ENCODE measurements at regions not wholly inside any gene's neighbourhood (a gene's known extent, or its start where the extent isn't known, plus 50 kb on each side); places are given as distances from the start of the nearest gene placed in this dataset.

DNA sequence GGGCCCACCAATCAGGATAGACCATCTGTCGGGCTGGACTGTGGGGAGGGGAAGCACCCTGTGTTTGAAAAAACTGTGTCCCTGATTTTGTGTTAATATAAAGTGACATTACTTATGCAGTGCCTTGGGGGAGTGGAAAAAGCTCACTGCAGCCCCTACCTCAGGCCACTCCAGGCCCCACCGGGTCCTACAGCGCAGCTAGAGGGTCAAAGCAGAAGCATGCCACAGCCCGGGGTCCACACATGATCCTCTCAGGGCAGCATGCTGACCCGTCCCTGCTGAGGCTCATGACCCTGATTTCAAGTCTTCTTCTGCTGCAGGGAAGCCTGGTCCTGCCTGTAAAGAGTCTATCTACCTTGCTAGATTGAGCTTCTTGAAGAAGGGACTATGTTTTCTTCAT is 133.0 kb upstream of the PLCB4 start:
- no peaks in the 10 kb centered on the region for H3K9me3 ChIP-seq (ENCODE audit: control insufficient read depth in 2 of 2, low read length in 2 of 2)
- no peaks in the 10 kb centered on the region for H3K36me3 ChIP-seq (ENCODE audit: control insufficient read depth in 2 of 2, insufficient read depth in 2 of 2, low read length in 2 of 2)

DNA sequence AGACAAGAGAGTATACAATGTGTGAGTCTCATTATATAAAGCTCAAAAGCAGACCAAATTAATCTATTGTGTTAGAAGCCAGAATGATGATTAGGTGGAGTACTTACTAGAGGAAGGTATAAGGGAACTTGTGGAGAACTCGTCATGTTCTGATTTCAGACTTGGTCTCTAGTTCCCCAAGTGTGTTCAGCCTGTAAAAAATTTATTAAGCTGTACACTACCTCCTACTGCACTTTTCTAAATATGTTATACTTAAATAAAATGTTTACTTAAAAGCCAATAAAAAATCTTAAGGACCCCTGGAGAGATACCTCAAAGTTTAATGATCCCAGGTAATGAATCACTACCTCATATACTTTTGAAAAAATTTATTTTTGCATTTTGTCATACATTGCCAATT is 130.4 kb upstream of the PLCB4 start:
- no peaks in the 10 kb centered on the region for H3K36me3 ChIP-seq (ENCODE audit: control insufficient read depth in 2 of 2, insufficient read depth in 2 of 2, low read length in 2 of 2)
- no peaks in the 10 kb centered on the region for H3K4me1 ChIP-seq (ENCODE audit: control insufficient read depth in 2 of 2, insufficient read depth in 2 of 2, low read length in 2 of 2)
- H3K4me3 ChIP-seq (ENCODE audit: low read length in 2 of 2), result no peak overlapping the region
- no peak overlapping the region for H3K9ac ChIP-seq (ENCODE audit: low read depth in 1 of 2, low read length in 2 of 2)
- no peaks in the 10 kb centered on the region for H3K27me3 ChIP-seq (ENCODE audit: control insufficient read depth in 2 of 2, insufficient read depth in 2 of 2, low read length in 2 of 2)
- no peak overlapping the region for H3K27ac ChIP-seq (ENCODE audit: low read depth in 2 of 2, low read length in 2 of 2)
- H3K9me3 ChIP-seq (ENCODE audit: control insufficient read depth in 2 of 2, low read length in 2 of 2), result no peaks in the 10 kb centered on the region

More for the DNA sequence above, 133.0 kb upstream of the PLCB4 start:
- H3K27me3 ChIP-seq (ENCODE audit: control insufficient read depth in 2 of 2, insufficient read depth in 2 of 2, low read length in 2 of 2), result no peaks in the 10 kb centered on the region
- no peak overlapping the region for H3K9ac ChIP-seq (ENCODE audit: low read depth in 1 of 2, low read length in 2 of 2)
- H3K4me3 ChIP-seq (ENCODE audit: low read length in 2 of 2), result no peak overlapping the region
- H3K27ac ChIP-seq (ENCODE audit: low read depth in 2 of 2, low read length in 2 of 2), result no peak overlapping the region
- no peaks in the 10 kb centered on the region for H3K4me1 ChIP-seq (ENCODE audit: control insufficient read depth in 2 of 2, insufficient read depth in 2 of 2, low read length in 2 of 2)

DNA sequence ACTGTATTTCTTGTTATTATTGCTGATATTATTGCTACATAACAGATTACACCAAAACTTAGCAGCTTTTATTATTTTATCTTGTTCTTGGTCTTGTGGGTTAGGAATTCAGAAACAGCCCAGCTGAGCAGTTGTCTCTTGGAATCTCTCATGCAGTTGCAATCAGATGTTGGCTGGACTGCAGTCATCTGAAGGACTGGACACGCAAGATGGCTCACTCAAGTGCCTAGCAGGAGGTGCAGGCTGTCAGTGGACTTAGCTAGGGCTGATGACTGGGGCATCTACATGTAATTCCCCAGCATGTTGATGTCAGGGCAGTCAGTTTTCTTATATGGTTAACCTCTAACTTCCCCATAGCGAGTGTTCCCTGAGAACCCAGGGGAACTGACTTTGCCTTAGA is 128.6 kb upstream of the PLCB4 start:
- Histone ChIP-seq H3K9ac (ENCODE audit: low read depth in 1 of 2, low read length in 2 of 2) (no peak overlapping the region), H3K9me3 (ENCODE audit: control insufficient read depth in 2 of 2, low read length in 2 of 2) (no peaks in the 10 kb centered on the region), H3K4me1 (ENCODE audit: control insufficient read depth in 2 of 2, insufficient read depth in 2 of 2, low read length in 2 of 2) (no peaks in the 10 kb centered on the region), H3K27ac (ENCODE audit: low read depth in 2 of 2, low read length in 2 of 2) (no peak overlapping the region), H3K4me3 (ENCODE audit: low read length in 2 of 2) (no peak overlapping the region), H3K27me3 (ENCODE audit: control insufficient read depth in 2 of 2, insufficient read depth in 2 of 2, low read length in 2 of 2) (no peaks in the 10 kb centered on the region), H3K36me3 (ENCODE audit: control insufficient read depth in 2 of 2, insufficient read depth in 2 of 2, low read length in 2 of 2) (no peaks in the 10 kb centered on the region)

DNA sequence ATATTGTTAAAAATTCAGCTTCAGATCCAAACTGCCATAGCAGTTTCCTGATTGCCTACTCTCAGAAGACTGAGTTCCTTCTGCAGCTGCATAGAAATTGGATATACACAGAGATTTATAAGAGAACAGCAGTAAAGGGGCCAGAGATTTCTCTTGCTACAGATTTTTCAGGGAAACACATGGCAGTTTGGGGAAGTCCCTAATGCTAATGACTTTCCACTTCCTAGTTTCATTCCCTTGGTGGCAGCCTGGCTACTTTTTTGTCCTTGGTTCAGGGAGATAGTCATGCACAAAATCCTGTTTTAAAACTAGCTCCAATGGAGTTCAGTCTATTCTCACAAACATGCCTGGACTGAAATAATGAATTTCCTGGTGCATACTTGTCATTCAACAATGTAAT is 125.3 kb upstream of the PLCB4 start:
- Histone ChIP-seq H3K27ac (ENCODE audit: low read depth in 2 of 2, low read length in 2 of 2) (no peak overlapping the region), H3K9me3 (ENCODE audit: control insufficient read depth in 2 of 2, low read length in 2 of 2) (no peaks in the 10 kb centered on the region), H3K4me3 (ENCODE audit: low read length in 2 of 2) (no peak overlapping the region), H3K4me1 (ENCODE audit: control insufficient read depth in 2 of 2, insufficient read depth in 2 of 2, low read length in 2 of 2) (no peaks in the 10 kb centered on the region), H3K27me3 (ENCODE audit: control insufficient read depth in 2 of 2, insufficient read depth in 2 of 2, low read length in 2 of 2) (no peaks in the 10 kb centered on the region), H3K9ac (ENCODE audit: low read depth in 1 of 2, low read length in 2 of 2) (no peak overlapping the region), H3K36me3 (ENCODE audit: control insufficient read depth in 2 of 2, insufficient read depth in 2 of 2, low read length in 2 of 2) (no peaks in the 10 kb centered on the region)

- Histone ChIP-seq H3K36me3 (ENCODE audit: control insufficient read depth in 2 of 2, insufficient read depth in 2 of 2, low read length in 2 of 2) (no peaks in the 10 kb centered on the region), H3K9ac (ENCODE audit: low read depth in 1 of 2, low read length in 2 of 2) (no peak overlapping the region), H3K9me3 (ENCODE audit: control insufficient read depth in 2 of 2, low read length in 2 of 2) (no peaks in the 10 kb centered on the region), H3K27me3 (ENCODE audit: control insufficient read depth in 2 of 2, insufficient read depth in 2 of 2, low read length in 2 of 2) (no peaks in the 10 kb centered on the region), H3K4me3 (ENCODE audit: low read length in 2 of 2) (no peak overlapping the region), H3K4me1 (ENCODE audit: control insufficient read depth in 2 of 2, insufficient read depth in 2 of 2, low read length in 2 of 2) (no peaks in the 10 kb centered on the region), H3K27ac (ENCODE audit: low read depth in 2 of 2, low read length in 2 of 2) (no peak overlapping the region)
These were observed 122.6 kb upstream of the PLCB4 start for GRCh38 chr20:8946036-8946940.

DNA sequence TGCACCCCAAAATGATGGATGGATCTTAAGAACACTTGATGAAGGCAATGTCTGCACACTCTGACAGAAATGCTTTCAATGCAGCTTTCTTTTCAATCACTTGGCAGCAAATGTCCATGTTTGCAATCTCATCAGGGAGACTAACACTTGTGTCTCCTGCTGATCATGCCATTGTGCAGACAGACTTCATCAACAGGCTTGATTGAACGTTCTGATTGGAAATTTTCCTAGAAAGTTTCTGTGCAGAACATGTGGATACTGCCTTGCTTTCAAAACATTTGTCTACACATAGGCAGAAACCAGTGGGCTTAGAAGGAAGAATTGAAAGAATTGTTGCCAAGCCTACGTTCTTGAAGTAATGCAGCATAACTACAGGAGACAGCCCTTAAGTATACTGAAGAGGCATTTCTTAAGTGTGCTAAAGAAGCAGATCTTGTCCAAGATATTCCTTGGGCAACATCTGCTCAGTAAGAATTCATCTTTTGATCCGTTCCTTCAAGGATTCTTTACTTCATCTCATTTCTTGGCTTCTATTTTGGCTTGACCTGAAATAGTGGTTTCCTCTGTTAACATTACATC is 120.4 kb upstream of the PLCB4 start:
- H3K9me3 ChIP-seq (ENCODE audit: control insufficient read depth in 2 of 2, low read length in 2 of 2), result no peaks in the 10 kb centered on the region
- H3K27ac ChIP-seq (ENCODE audit: low read depth in 2 of 2, low read length in 2 of 2), result no peak overlapping the region
- no peaks in the 10 kb centered on the region for H3K36me3 ChIP-seq (ENCODE audit: control insufficient read depth in 2 of 2, insufficient read depth in 2 of 2, low read length in 2 of 2)
- no peaks in the 10 kb centered on the region for H3K27me3 ChIP-seq (ENCODE audit: control insufficient read depth in 2 of 2, insufficient read depth in 2 of 2, low read length in 2 of 2)
- H3K9ac ChIP-seq (ENCODE audit: low read depth in 1 of 2, low read length in 2 of 2), result no peak overlapping the region
- H3K4me1 ChIP-seq (ENCODE audit: control insufficient read depth in 2 of 2, insufficient read depth in 2 of 2, low read length in 2 of 2), result no peaks in the 10 kb centered on the region
- H3K4me3 ChIP-seq (ENCODE audit: low read length in 2 of 2), result no peak overlapping the region

DNA sequence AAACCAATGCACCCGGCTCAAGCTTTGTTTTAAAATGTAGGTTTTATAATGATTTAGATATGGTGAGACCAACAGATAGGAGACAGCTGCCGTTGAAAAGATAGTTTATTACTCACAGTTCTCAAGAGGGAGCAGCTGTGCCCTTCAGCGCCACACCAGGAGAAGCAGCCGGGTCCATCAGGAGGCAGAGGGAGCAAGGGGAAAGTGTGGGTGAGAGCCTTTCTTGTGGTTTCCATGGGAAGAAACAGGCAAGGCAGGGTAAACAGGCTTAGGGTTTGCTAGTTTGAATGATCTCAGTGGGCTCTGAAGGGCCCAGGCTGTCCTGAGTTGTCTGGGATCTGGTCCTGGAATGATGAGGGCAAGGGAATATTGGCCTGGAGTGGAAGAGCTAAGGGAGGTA is 117.7 kb upstream of the PLCB4 start:
- no peaks in the 10 kb centered on the region for H3K4me1 ChIP-seq (ENCODE audit: control insufficient read depth in 2 of 2, insufficient read depth in 2 of 2, low read length in 2 of 2)
- no peak overlapping the region for H3K4me3 ChIP-seq (ENCODE audit: low read length in 2 of 2)
- no peak overlapping the region for H3K9ac ChIP-seq (ENCODE audit: low read depth in 1 of 2, low read length in 2 of 2)
- H3K27me3 ChIP-seq (ENCODE audit: control insufficient read depth in 2 of 2, insufficient read depth in 2 of 2, low read length in 2 of 2), result no peaks in the 10 kb centered on the region
- no peak overlapping the region for H3K27ac ChIP-seq (ENCODE audit: low read depth in 2 of 2, low read length in 2 of 2)
- no peaks in the 10 kb centered on the region for H3K9me3 ChIP-seq (ENCODE audit: control insufficient read depth in 2 of 2, low read length in 2 of 2)
- no peaks in the 10 kb centered on the region for H3K36me3 ChIP-seq (ENCODE audit: control insufficient read depth in 2 of 2, insufficient read depth in 2 of 2, low read length in 2 of 2)

DNA sequence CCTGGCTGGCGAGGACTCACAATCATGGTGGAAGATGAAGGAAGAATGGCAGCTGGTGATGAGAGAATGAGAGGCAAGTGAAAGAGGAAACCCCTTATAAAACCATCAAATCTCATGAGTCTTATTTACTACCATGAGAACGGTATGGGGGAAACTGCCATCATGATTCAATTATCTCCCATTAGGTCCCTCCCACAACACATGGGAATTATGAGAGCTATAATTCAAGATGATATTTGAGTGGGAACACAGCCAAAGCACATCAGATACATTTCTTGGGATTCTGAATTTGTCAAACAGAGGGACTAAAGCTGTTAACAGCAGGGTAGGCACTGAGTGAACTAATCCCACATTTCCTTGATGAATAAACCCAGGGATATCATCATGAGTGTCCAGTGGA is 116.2 kb upstream of the PLCB4 start:
- Histone ChIP-seq H3K9ac (ENCODE audit: low read depth in 1 of 2, low read length in 2 of 2) (no peak overlapping the region), H3K4me1 (ENCODE audit: control insufficient read depth in 2 of 2, insufficient read depth in 2 of 2, low read length in 2 of 2) (no peaks in the 10 kb centered on the region), H3K9me3 (ENCODE audit: control insufficient read depth in 2 of 2, low read length in 2 of 2) (no peaks in the 10 kb centered on the region), H3K27ac (ENCODE audit: low read depth in 2 of 2, low read length in 2 of 2) (no peak overlapping the region), H3K4me3 (ENCODE audit: low read length in 2 of 2) (no peak overlapping the region), H3K36me3 (ENCODE audit: control insufficient read depth in 2 of 2, insufficient read depth in 2 of 2, low read length in 2 of 2) (no peaks in the 10 kb centered on the region), H3K27me3 (ENCODE audit: control insufficient read depth in 2 of 2, insufficient read depth in 2 of 2, low read length in 2 of 2) (no peaks in the 10 kb centered on the region)

DNA sequence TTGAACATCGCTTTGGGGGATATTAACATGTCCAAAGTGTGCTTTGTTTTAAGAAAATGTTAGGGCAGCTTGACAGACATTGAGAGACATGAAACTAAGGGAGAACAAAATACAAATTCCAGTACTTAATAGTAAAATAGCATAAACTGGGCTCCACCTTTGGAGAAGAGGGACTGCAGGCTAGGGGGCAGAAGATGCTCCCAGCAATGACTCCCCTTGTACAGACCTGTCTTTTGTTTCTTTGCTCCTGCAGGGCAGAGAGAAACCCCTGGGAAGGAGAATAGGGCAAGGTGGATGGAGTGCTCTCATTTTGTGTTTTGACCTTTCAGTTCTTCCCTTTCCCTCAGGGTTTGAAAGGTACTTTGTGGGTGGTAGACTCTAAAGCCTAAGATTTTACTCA is 115.6 kb upstream of the PLCB4 start:
- no peak overlapping the region for H3K27ac ChIP-seq (ENCODE audit: low read depth in 2 of 2, low read length in 2 of 2)
- no peaks in the 10 kb centered on the region for H3K27me3 ChIP-seq (ENCODE audit: control insufficient read depth in 2 of 2, insufficient read depth in 2 of 2, low read length in 2 of 2)
- H3K9me3 ChIP-seq (ENCODE audit: control insufficient read depth in 2 of 2, low read length in 2 of 2), result no peaks in the 10 kb centered on the region
- no peaks in the 10 kb centered on the region for H3K4me1 ChIP-seq (ENCODE audit: control insufficient read depth in 2 of 2, insufficient read depth in 2 of 2, low read length in 2 of 2)
- H3K4me3 ChIP-seq (ENCODE audit: low read length in 2 of 2), result no peak overlapping the region
- no peak overlapping the region for H3K9ac ChIP-seq (ENCODE audit: low read depth in 1 of 2, low read length in 2 of 2)
- H3K36me3 ChIP-seq (ENCODE audit: control insufficient read depth in 2 of 2, insufficient read depth in 2 of 2, low read length in 2 of 2), result no peaks in the 10 kb centered on the region

DNA sequence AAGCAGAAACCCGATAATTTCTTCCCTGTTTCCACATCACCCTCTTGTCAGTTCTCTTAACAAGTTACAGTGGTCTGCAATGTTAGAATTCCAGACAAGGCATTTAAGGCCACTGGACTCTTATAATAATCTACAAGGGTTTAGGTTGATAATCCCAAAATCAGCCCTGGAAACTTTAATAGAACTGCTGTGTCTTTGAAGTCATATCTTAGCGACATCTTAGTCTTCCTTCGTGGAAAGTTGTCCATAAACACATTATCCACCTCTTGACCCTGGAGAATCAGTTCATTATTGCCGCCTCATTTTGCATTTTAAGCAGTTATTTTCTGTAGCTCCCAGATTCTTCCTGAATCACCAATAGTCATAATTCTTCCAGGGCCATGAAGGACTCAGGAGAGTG is 108.6 kb upstream of the PLCB4 start:
- Histone ChIP-seq H3K36me3 (ENCODE audit: control insufficient read depth in 2 of 2, insufficient read depth in 2 of 2, low read length in 2 of 2) (no peaks in the 10 kb centered on the region), H3K4me3 (ENCODE audit: low read length in 2 of 2) (no peak overlapping the region), H3K9me3 (ENCODE audit: control insufficient read depth in 2 of 2, low read length in 2 of 2) (no peaks in the 10 kb centered on the region), H3K27me3 (ENCODE audit: control insufficient read depth in 2 of 2, insufficient read depth in 2 of 2, low read length in 2 of 2) (no peaks in the 10 kb centered on the region), H3K4me1 (ENCODE audit: control insufficient read depth in 2 of 2, insufficient read depth in 2 of 2, low read length in 2 of 2) (no peaks in the 10 kb centered on the region), H3K9ac (ENCODE audit: low read depth in 1 of 2, low read length in 2 of 2) (no peak overlapping the region), H3K27ac (ENCODE audit: low read depth in 2 of 2, low read length in 2 of 2) (no peak overlapping the region)

Measured in mucosa of rectum (tissue), 2 donors.